ENCODE measurements at regions not wholly inside any gene's neighbourhood (a gene's known extent, or its start where the extent isn't known, plus 50 kb on each side); places are given as distances from the start of the nearest gene placed in this dataset.
"Not testable (repeated sequence)": the region's sequence is repeated elsewhere in the genome, so short reads cannot be mapped to it uniquely, and the experiment has no call there.

DNA sequence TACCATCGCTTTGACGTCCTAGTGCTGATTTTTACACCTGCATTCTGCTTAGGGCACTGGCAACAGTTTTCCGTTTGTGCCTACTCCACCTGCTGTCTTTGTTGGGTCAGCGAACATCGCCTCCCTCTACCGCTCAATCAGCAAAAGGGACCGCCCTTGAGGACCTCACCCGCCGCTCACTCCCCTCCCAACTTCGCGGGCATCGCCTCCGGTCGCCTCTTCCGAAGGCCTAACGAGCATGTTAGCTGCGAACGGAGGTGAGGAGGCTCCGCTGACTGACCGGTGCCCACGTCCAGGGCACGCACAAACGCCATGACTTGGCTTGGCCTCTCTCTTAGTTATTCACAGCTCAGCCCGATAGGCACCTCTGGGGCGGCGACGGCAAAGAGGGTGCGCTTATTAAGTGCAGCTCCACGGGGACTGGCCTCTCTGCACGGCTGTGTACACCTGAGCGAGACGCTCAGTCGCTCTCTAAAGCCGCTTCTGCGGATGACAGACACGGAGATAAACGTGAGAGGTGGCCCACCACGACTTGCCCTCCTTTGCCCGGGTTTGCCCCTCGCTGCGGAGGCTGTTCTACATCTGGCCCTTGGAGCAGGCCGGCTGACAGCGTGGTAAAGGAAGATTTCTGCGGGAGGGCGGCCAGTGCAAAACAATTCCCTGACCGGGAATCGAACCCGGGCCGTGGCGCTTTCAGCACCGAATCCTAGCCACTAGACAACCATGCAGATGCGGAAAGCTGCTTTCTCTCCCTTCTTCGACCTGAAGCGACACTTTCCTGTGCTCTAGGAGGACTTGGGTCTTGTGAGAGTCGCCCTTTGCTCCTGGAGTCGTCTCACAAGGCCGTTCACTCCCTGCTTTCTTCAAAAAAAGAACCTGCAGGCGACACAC, 81.6 kb upstream of the FCGR1A start:
- DNase-seq = not testable (repeated sequence)

DNA sequence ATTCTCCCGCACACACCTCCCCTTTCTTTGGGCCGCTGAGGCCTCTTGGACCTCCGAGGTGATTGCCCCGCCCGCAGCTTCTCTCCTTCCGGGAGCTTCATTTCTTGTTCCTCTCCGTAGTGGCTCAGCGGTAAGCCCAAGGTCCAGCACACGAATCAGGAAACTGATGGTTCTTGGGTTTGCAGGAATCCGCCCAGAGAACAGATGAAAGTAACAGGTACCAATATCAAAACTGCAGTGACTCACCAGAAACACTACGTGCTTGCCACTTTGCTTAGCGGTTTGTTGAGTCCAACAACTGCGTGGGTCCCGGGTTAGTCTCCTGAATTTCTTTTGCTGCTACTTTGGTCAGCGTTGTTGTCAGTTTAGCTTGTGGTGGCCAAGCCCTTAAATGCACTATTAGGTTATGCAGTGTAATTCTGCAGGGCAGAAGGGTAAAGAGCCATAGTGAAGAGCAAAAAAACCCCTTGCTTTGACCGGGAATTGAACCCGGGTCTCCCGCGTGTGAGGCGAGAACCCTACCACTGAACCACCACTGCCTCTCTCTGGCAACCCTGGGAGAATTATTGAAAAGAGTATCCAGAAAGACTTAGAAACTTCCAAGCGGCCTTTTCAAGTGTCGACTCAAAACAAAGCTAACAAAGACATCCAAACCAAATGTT, 74.2 kb upstream of the FCGR1A start:
- peak; percentile 47 for DNase-seq

DNA sequence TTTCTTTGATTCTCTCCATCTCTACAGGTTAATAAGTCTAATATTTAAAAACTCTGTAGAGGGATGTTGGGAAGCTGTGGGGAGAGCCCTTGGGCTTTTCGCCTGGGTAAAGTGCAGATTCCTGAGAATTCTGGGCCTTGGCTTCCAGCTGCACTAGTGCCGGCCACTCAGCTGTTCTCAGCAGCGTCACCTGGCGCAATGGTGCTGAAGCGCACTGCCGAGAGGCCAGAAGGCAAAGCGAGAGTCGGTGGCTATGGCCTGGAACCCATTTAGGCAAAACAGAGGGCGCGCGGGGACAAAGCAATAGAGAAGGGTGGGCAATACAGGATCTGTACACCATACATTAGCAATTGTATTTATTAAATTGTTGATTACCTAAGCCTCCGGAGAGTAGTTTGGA, 70.8 kb upstream of the FCGR1A start:
- DNase-seq = not testable (repeated sequence)

DNA sequence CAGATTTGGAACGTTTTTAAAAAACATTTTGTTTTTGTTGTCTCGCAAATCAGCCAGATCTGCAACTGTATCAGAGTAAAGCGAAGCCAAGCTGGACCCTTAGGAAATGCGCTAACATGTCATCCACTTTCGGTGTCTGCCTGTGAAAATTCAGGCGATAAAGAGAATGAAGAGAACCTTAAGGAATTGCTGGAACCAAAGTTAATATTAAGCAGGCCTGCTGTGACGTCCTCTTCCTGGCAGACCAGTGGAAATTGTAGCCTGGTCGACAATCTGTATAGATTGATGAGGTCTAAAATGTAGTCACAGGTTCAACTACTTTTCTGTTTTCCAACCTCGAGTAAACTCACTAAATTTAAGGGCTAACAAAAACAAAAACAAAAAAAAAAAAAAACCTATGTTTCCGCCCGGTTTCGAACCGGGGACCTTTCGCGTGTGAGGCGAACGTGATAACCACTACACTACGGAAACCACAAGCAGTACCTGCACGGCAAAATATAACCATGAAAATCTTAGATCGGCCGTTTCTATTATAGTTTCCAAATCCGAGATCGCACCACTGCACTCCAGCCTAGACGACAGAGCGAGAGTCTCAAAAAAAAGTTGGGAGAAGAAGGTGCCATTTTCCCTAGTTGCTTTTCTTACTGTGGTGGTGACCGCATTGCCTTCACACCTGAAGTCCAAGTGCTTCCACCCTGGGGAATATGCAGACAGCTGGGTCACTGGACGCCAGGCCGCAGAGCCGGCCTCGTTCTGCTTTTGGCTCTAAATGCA, 70.2 kb upstream of the FCGR1A start:
- peak; percentile 0 for DNase-seq

DNA sequence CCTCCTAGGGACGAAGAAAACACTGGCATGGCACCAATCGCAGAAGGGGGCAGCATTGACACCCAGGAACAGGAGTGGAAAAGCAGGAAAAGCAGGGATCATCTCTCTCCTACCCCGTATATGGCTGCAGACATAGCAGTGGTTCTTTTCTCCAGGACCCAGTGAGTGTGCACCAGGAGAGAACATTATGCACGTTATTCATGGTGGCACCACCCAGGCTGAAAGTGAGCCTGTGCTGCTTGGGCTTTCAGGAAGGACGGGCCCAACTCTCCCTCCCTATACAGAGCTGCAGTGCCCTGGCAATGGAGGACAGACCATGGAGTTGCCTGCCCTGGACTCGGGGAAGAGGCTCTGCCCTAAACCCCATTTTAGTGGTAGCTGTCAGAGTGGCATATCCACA, 69.0 kb upstream of the FCGR1A start:
- not testable (repeated sequence) for DNase-seq

- not testable (repeated sequence) for DNase-seq
These were observed 68.5 kb upstream of the FCGR1A start for GRCh38 chr1:149713952-149714351.

DNA sequence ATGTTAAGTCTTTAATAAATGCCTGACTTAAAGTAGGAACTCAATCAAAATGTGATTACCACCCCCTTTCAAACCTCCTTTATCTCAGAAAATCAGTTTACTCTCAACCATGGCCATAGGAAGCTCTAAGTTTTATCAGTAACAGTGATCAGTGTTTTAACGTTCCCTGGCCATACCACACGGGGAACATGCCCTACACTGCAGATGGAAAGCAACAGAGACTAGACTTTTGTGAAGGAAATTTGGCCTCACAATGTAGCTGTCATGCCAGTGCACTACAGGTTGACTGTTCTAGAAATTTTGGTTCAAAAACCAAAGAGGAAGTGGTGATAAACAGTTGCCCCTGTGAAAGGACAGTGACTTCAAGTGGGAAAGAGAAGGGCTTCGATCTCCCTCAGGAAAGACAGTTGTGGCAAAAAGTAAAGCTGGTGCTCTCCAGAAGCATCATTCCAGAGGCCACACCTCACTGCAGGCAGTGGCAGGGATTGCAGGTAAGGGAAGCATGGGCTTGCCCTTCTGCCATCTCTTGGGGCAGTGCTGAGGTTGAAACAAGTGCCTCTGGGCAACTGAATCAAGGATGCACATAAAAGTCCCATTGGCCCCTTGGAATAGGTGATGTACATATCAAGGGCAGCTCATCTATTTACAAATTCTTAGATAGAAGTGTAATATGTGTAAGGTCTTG, 57.7 kb upstream of the FCGR1A start:
- not testable (repeated sequence) for DNase-seq

- not testable (repeated sequence) for DNase-seq
These were observed 55.8 kb upstream of the FCGR1A start for GRCh38 chr1:149726688-149727087.

- DNase-seq = not testable (repeated sequence)
These were observed 53.9 kb upstream of the FCGR1A start for GRCh38 chr1:149728598-149728997.
